Astrocyte (in vitro differentiated cells and primary cell): ENCODE measurements at regions not wholly inside any gene's neighbourhood (a gene's known extent, or its start where the extent isn't known, plus 50 kb on each side); places are given as distances from the start of the nearest gene placed in this dataset.
A peak's percentile ranks its signal among the peaks of the same experiment; 100 is the strongest.

Experiments
- DNase-seq: peaks from one replicate; pipeline ENCODE4 v3.0.0-alpha.2; 2010; ENCODE audit warnings: low read depth
- FAIRE-seq: peaks from 2 replicates; lab custom pipeline; 2011; peaks lifted over from hg19 to GRCh38; lab: Jason Lieb, UNC
- H2AFZ ChIP-seq: 2 replicates; pipeline ENCODE4 v1.6.0; 2012; ENCODE audit warnings: low read depth, low read length, inconsistent platforms
- H3K27ac ChIP-seq: 2 replicates; pipeline ENCODE4 v1.5.1; 2011; ENCODE audit warnings: low read depth, low read length, inconsistent platforms
- H3K27me3 ChIP-seq: 2 replicates; pipeline ENCODE4 v1.6.0; 2011; ENCODE audit warnings: low read length, inconsistent platforms; ENCODE audit not compliant: insufficient read depth
- H3K36me3 ChIP-seq: 2 replicates; pipeline ENCODE4 v1.5.1; 2011; ENCODE audit warnings: low read length, inconsistent platforms; ENCODE audit not compliant: insufficient read depth
- H3K4me1 ChIP-seq: 2 replicates; pipeline ENCODE4 v1.5.1; 2011; ENCODE audit warnings: low read length, inconsistent platforms; ENCODE audit not compliant: insufficient read depth
- H3K4me2 ChIP-seq: 2 replicates; pipeline ENCODE4 v1.6.0; 2012; ENCODE audit warnings: low read length, inconsistent platforms
- H3K4me3 ChIP-seq: 2 replicates; pipeline ENCODE4 v1.5.1; 2011; ENCODE audit warnings: low read depth, mild to moderate bottlenecking, low read length, inconsistent platforms; ENCODE audit not compliant: insufficient read depth
- H3K79me2 ChIP-seq: 2 replicates; pipeline ENCODE4 v1.6.0; 2012; ENCODE audit warnings: mild to moderate bottlenecking, low read length, inconsistent platforms; ENCODE audit not compliant: insufficient read depth
- H3K9ac ChIP-seq: 2 replicates; pipeline ENCODE4 v1.6.0; 2012; ENCODE audit warnings: mild to moderate bottlenecking, low read length, inconsistent platforms
- H3K9me3 ChIP-seq: 2 replicates; pipeline ENCODE4 v1.5.1; 2012; ENCODE audit warnings: low read depth, mild to moderate bottlenecking, low read length, inconsistent platforms; ENCODE audit not compliant: insufficient read depth
- H4K20me1 ChIP-seq: 2 replicates; pipeline ENCODE4 v1.6.0; 2012; ENCODE audit warnings: low read length, inconsistent platforms; ENCODE audit not compliant: insufficient read depth
- H3K27ac Mint-ChIP-seq: one replicate; pipeline ENCODE4 v1.8.0; 2021; ENCODE audit warnings: mild to moderate bottlenecking, mixed read lengths; ENCODE audit not compliant: unreplicated experiment
- H3K27me3 Mint-ChIP-seq: one replicate; pipeline ENCODE4 v1.8.0; 2021; ENCODE audit warnings: low read depth, mixed read lengths; ENCODE audit not compliant: unreplicated experiment
- H3K36me3 Mint-ChIP-seq: one replicate; pipeline ENCODE4 v1.8.0; 2021; ENCODE audit warnings: low read depth, mixed read lengths; ENCODE audit not compliant: unreplicated experiment
- H3K4me1 Mint-ChIP-seq: one replicate; pipeline ENCODE4 v1.8.0; 2021; ENCODE audit warnings: low read depth, mixed read lengths; ENCODE audit not compliant: unreplicated experiment
- H3K4me3 Mint-ChIP-seq: one replicate; pipeline ENCODE4 v1.8.0; 2021; ENCODE audit warnings: mild to moderate bottlenecking, moderate library complexity, mixed read lengths; ENCODE audit not compliant: unreplicated experiment
- H3K9me3 Mint-ChIP-seq: one replicate; pipeline ENCODE4 v1.8.0; 2021; ENCODE audit warnings: mild to moderate bottlenecking, mixed read lengths; ENCODE audit not compliant: unreplicated experiment
- CTCF ChIP-seq: IDR thresholded peaks from 2 replicates; pipeline ENCODE4 v1.5.1; 2011; ENCODE audit warnings: low read depth, mild to moderate bottlenecking, inconsistent platforms, low read length, moderate library complexity; ENCODE audit not compliant: insufficient read depth
- EZH2 ChIP-seq: IDR thresholded peaks from 2 replicates; pipeline ENCODE4 v1.6.1; 2012; ENCODE audit warnings: mild to moderate bottlenecking, low read length, inconsistent platforms; ENCODE audit not compliant: insufficient read depth

DNA sequence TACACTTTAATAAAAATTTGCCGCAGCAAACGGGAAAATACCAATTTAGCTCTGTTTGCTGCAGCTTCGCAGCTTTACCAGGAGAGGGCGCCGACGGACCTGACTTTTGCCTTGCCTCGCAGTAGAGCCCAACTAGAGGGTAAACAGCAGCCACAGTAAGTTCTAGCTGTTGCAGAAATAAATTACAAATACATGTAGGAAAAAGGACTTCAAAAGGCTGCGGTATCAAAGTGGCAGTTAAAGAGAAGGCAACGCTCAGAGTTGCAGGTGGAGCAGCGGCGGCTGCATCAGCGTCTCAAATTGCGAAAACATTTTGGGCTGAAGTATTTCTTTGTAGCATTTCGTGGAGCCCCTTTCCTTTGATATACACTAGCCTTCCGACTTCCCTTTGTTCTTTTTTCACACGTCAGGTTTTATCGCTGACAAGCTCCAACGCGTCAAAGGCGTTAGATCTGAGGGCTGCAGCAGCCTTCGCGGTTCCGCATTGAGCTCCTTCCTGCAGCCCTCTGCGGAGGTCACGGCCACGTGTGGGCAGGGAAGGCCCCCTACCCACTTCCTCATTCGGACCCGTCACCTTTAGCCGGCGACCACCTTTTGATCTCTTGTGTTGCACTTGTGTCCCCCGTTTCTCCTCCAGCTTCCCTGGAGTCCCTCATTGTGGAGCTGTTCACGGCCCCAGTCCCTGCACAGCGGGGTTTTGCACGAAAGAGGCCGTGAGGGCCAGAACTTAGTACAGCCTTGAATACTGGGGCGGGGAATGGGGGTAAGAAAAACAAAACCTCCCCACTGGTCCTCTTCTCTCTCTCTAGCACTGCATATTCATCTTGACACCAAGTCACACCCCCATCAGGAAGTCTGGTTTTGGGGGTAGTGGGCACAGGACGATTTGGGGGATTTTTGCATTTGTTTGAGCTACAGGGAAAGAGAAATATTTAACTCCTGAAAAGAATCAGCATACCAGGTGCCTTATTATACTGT, 72.8 kb downstream of the S1PR1 start:
- no peaks in the 10 kb centered on the region for H3K79me2 ChIP-seq
- Mint-ChIP-seq H3K27me3 (peaks cover 31% of the 10 kb centered on the region), H3K36me3 (no peaks in the 10 kb centered on the region), H3K27ac (no peak overlapping the region), H3K4me1 (peaks cover 10% of the 10 kb centered on the region), H3K9me3 (no peaks in the 10 kb centered on the region), H3K4me3 (peak overlapping the region; percentile 65)
- H3K9ac ChIP-seq: peak overlapping the region; percentile 28
- TF ChIP-seq CTCF: peak; percentile 95
- TF ChIP-seq EZH2: no peak
- peak; percentile 29 for DNase-seq
- FAIRE-seq: peak; percentile 59
- no peaks in the 10 kb centered on the region for H4K20me1 ChIP-seq
- peaks cover 5% of the 10 kb centered on the region for H3K4me1 ChIP-seq
- no peak overlapping the region for H3K27ac ChIP-seq
- no peaks in the 10 kb centered on the region for H3K9me3 ChIP-seq
- H3K4me2 ChIP-seq: peak overlapping the region; percentile 96
- peaks cover 49% of the 10 kb centered on the region for H3K27me3 ChIP-seq
- H3K36me3 ChIP-seq: no peaks in the 10 kb centered on the region
- H2AFZ ChIP-seq: peak overlapping the region; percentile 62
- H3K4me3 ChIP-seq: peak overlapping the region; percentile 60

- peaks cover 5% of the 10 kb centered on the region for H3K4me1 ChIP-seq
- no peak overlapping the region for H3K27ac Mint-ChIP-seq
- no peaks in the 10 kb centered on the region for H3K9me3 Mint-ChIP-seq
- H3K27me3 Mint-ChIP-seq: peaks cover 29% of the 10 kb centered on the region
- H3K27me3 ChIP-seq: peaks cover 49% of the 10 kb centered on the region
- H3K4me1 Mint-ChIP-seq: peaks cover 10% of the 10 kb centered on the region
- H3K9me3 ChIP-seq: no peaks in the 10 kb centered on the region
- no peak overlapping the region for H2AFZ ChIP-seq
- H3K79me2 ChIP-seq: no peaks in the 10 kb centered on the region
- no peaks in the 10 kb centered on the region for H3K36me3 Mint-ChIP-seq
- FAIRE-seq: no peak
- no peak overlapping the region for H3K27ac ChIP-seq
- DNase-seq: no peak
- no peak overlapping the region for H3K4me3 Mint-ChIP-seq
- H3K4me3 ChIP-seq: no peak overlapping the region
- H3K4me2 ChIP-seq: no peak overlapping the region
- H3K9ac ChIP-seq: no peak overlapping the region
- H3K36me3 ChIP-seq: no peaks in the 10 kb centered on the region
- TF ChIP-seq CTCF (no peak), EZH2 (no peak)
- H4K20me1 ChIP-seq: no peaks in the 10 kb centered on the region
Observed at GRCh38 chr1:101310506-101310905, 73.7 kb downstream of the S1PR1 start.
